Stomach (tissue), 4 donors: ENCODE measurements at regions not wholly inside any gene's neighbourhood (a gene's known extent, or its start where the extent isn't known, plus 50 kb on each side); places are given as distances from the start of the nearest gene placed in this dataset.

Source experiments
- POLR2A ChIP-seq, 4 donors: fragments of 450-650 bp; IDR thresholded peaks; one replicate each; pipeline ENCODE4 v1.6.1; 2016; ENCODE audit warnings: antibody characterized with exemption in 4 of 4, control low read depth in 2 of 4, mild to moderate bottlenecking in 1 of 4, moderate library complexity in 1 of 4
- POLR2AphosphoS5 ChIP-seq, 3 donors: sonication (generic); formaldehyde crosslinking; IDR thresholded peaks; one replicate each; pipeline ENCODE4 v1.6.1; 2016; ENCODE audit warnings: antibody characterized with exemption in 3 of 3
- TF ChIP-seq, protein P1 (sequence below), 7 experiments: fragments of 450-650 bp in 4 of 7; fragments of 200-600 bp in 3 of 7; sonication (generic) in 3 of 7; IDR thresholded peaks; one replicate each; pipeline ENCODE4 v1.5.1; 2016 to 2019; ENCODE audit warnings: antibody characterized with exemption in 7 of 7, control low read depth in 2 of 7, mild to moderate bottlenecking in 1 of 7

GRCh38 chr11:91199866-91200265 is 977.0 kb upstream of the CHORDC1 start:
- TF ChIP-seq, protein P1, sequence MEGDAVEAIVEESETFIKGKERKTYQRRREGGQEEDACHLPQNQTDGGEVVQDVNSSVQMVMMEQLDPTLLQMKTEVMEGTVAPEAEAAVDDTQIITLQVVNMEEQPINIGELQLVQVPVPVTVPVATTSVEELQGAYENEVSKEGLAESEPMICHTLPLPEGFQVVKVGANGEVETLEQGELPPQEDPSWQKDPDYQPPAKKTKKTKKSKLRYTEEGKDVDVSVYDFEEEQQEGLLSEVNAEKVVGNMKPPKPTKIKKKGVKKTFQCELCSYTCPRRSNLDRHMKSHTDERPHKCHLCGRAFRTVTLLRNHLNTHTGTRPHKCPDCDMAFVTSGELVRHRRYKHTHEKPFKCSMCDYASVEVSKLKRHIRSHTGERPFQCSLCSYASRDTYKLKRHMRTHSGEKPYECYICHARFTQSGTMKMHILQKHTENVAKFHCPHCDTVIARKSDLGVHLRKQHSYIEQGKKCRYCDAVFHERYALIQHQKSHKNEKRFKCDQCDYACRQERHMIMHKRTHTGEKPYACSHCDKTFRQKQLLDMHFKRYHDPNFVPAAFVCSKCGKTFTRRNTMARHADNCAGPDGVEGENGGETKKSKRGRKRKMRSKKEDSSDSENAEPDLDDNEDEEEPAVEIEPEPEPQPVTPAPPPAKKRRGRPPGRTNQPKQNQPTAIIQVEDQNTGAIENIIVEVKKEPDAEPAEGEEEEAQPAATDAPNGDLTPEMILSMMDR (IDR thresholded peaks at IDR 0.05) = no peak
- TF ChIP-seq POLR2A (IDR thresholded peaks at IDR 0.05) = no peak
- no peak for TF ChIP-seq POLR2AphosphoS5 (IDR thresholded peaks at IDR 0.05)
